IMR-90 (cell line): ENCODE measurements at regions not wholly inside any gene's neighbourhood (a gene's known extent, or its start where the extent isn't known, plus 50 kb on each side); places are given as distances from the start of the nearest gene placed in this dataset.
A peak's percentile ranks its signal among the peaks of the same experiment; 100 is the strongest.

Experiments used
- ATAC-seq: fragments of 200-7000 bp; cut with Tn5 transposase; 2 replicates; pipeline ENCODE4 v1.9.1; 2020; ENCODE audit warnings: low read depth, mild to moderate bottlenecking, moderate library complexity
- BruUV-seq: library from RNA; stranded (reverse); fragments of 400-500 nt; replicated peaks from 2 replicates; lab custom pipeline; 2021; lab: Mats Ljungman, UMichigan
- CTCF ChIA-PET: fragments of 300-600 bp; formaldehyde crosslinking; extraction: SDS; loops from one replicate; lab custom pipeline; 2021; ENCODE audit warnings: antibody characterized with exemption; lab: Yijun Ruan, JAX
- POLR2A ChIA-PET: fragments of 300-600 bp; sonication (Branson Sonifier 250); formaldehyde crosslinking; loops from one replicate; lab custom pipeline; 2022; ENCODE audit warnings: antibody characterized with exemption; ENCODE audit not compliant: unreplicated experiment; lab: Charles Lee
- DNase-seq: peaks from one replicate; pipeline ENCODE4 v3.0.0; 2013
- H2AFZ ChIP-seq: replicated peaks from 2 replicates; pipeline ENCODE3; 2013; ENCODE audit warnings: low read length, mild to moderate bottlenecking; ENCODE audit not compliant: poor library complexity
- H2AK5ac ChIP-seq: 2 replicates; pipeline ENCODE4 v1.6.1; 2013; ENCODE audit warnings: low read depth, low read length, inconsistent platforms
- H2AK9ac ChIP-seq: replicated peaks from 2 replicates; pipeline ENCODE3; 2013; ENCODE audit warnings: mild to moderate bottlenecking, low read depth, low read length, moderate library complexity; ENCODE audit not compliant: poor library complexity
- H2BK120ac ChIP-seq: 2 replicates; pipeline ENCODE4 v1.6.1; 2013; ENCODE audit warnings: low read depth, low read length, inconsistent platforms
- H2BK15ac ChIP-seq: 3 replicates; pipeline ENCODE4 v1.6.1; 2013; ENCODE audit warnings: low read depth, low read length, inconsistent platforms
- H2BK20ac ChIP-seq: 2 replicates; pipeline ENCODE4 v1.6.1; 2013; ENCODE audit warnings: low read depth, mild to moderate bottlenecking, inconsistent platforms, low read length, moderate library complexity
- H2BK5ac ChIP-seq: 2 replicates; pipeline ENCODE4 v1.6.1; 2013; ENCODE audit warnings: mild to moderate bottlenecking, low read depth, low read length, inconsistent platforms; ENCODE audit not compliant: poor library complexity, severe bottlenecking
- H3K14ac ChIP-seq: replicated peaks from 2 replicates; pipeline ENCODE4 v1.6.1; 2013; ENCODE audit warnings: low read depth, low read length, inconsistent platforms
- H3K18ac ChIP-seq: 2 replicates; pipeline ENCODE4 v1.6.1; 2013; ENCODE audit warnings: low read depth, low read length, control low read depth
- H3K23ac ChIP-seq: 2 replicates; pipeline ENCODE4 v1.6.1; 2013; ENCODE audit warnings: low read depth, low read length, inconsistent platforms
- H3K27ac ChIP-seq: 2 replicates; pipeline ENCODE4 v1.5.1; 2013; ENCODE audit warnings: mild to moderate bottlenecking, control low read depth, low read length; ENCODE audit not compliant: insufficient read depth
- H3K27me3 ChIP-seq: 2 replicates; pipeline ENCODE4 v1.6.1; 2013; ENCODE audit warnings: low read length; ENCODE audit not compliant: control insufficient read depth, insufficient read depth
- H3K36me3 ChIP-seq: 2 replicates; pipeline ENCODE4 v1.6.1; 2013; ENCODE audit warnings: low read length, mixed read lengths; ENCODE audit not compliant: control insufficient read depth, insufficient read depth
- H3K4ac ChIP-seq: 2 replicates; pipeline ENCODE4 v1.6.1; 2013; ENCODE audit warnings: low read depth, low read length, inconsistent platforms
- H3K4me1 ChIP-seq: 2 replicates; pipeline ENCODE4 v1.6.1; 2013; ENCODE audit warnings: low read length, mixed read lengths; ENCODE audit not compliant: control insufficient read depth, insufficient read depth
- H3K4me2 ChIP-seq: 2 replicates; pipeline ENCODE4 v1.6.1; 2013; ENCODE audit warnings: low read depth, mild to moderate bottlenecking, control low read depth, low read length, moderate library complexity
- H3K4me3 ChIP-seq: 2 replicates; pipeline ENCODE4 v1.5.1; 2013; ENCODE audit warnings: low read depth, mild to moderate bottlenecking, control low read depth, low read length, moderate library complexity; ENCODE audit not compliant: insufficient read depth
- H3K56ac ChIP-seq: 2 replicates; pipeline ENCODE4 v1.6.1; 2013; ENCODE audit warnings: low read length, inconsistent platforms; ENCODE audit not compliant: insufficient read depth; ENCODE audit errors: extremely low read depth
- H3K79me1 ChIP-seq, 2 experiments: 2 replicates each; pipeline ENCODE4 v1.6.1; 2013; ENCODE audit warnings: low read length in 2 of 2, inconsistent platforms in 1 of 2, low read depth in 1 of 2
- H3K9ac ChIP-seq: 2 replicates; pipeline ENCODE4 v1.6.1; 2013; ENCODE audit warnings: low read depth, low read length, control low read depth
- H3K9me1 ChIP-seq: 2 replicates; pipeline ENCODE4 v1.6.1; 2013; ENCODE audit warnings: low read length, inconsistent platforms; ENCODE audit not compliant: insufficient read depth
- H3K9me3 ChIP-seq: 2 replicates; pipeline ENCODE4 v1.6.1; 2013; ENCODE audit warnings: low read length; ENCODE audit not compliant: control insufficient read depth, insufficient read depth
- H4K20me1 ChIP-seq: 2 replicates; pipeline ENCODE4 v1.6.1; 2013; ENCODE audit warnings: low read length, inconsistent platforms; ENCODE audit not compliant: insufficient read depth
- H4K5ac ChIP-seq: 2 replicates; pipeline ENCODE4 v1.6.1; 2013; ENCODE audit warnings: mild to moderate bottlenecking, low read depth, low read length, control low read depth
- H4K8ac ChIP-seq, 2 experiments: 2 replicates each; pipeline ENCODE4 v1.6.1; 2013; ENCODE audit warnings: low read depth in 2 of 2, low read length in 2 of 2, control low read depth in 1 of 2, inconsistent platforms in 1 of 2
- H4K91ac ChIP-seq: 2 replicates; pipeline ENCODE4 v1.6.1; 2013; ENCODE audit warnings: low read depth, low read length, inconsistent platforms; ENCODE audit not compliant: insufficient read depth
- BHLHE40 ChIP-seq: fragments of 150-350 bp; IDR thresholded peaks from 2 replicates; pipeline ENCODE4 v1.6.1; 2016; ENCODE audit warnings: mild to moderate bottlenecking, low read depth, low read length
- CEBPB ChIP-seq: IDR thresholded peaks from 2 replicates; pipeline ENCODE4 v1.6.1; 2012; ENCODE audit warnings: low read depth, low read length, improper control_type of control experiment
- CHD1 ChIP-seq: IDR thresholded peaks from 2 replicates; pipeline ENCODE4 v1.6.1; 2012; ENCODE audit warnings: low read depth, low read length, improper control_type of control experiment
- FOS ChIP-seq: fragments of 150-350 bp; IDR thresholded peaks from 2 replicates; pipeline ENCODE4 v1.6.1; 2016; ENCODE audit warnings: low read depth, low read length
- MAFK ChIP-seq: IDR thresholded peaks from 2 replicates; pipeline ENCODE4 v1.6.1; 2012; ENCODE audit warnings: low read depth, low read length, improper control_type of control experiment
- MAZ ChIP-seq: IDR thresholded peaks from 2 replicates; pipeline ENCODE4 v1.6.1; 2012; ENCODE audit warnings: low read depth, mild to moderate bottlenecking, low read length, improper control_type of control experiment, moderate library complexity, borderline replicate concordance
- NFE2L2 ChIP-seq: fragments of 150-350 bp; IDR thresholded peaks from 2 replicates; pipeline ENCODE4 v1.6.1; 2016; ENCODE audit warnings: low read depth, mild to moderate bottlenecking, low read length
- POLR2A ChIP-seq: IDR thresholded peaks from 2 replicates; pipeline ENCODE4 v1.6.1; 2012; ENCODE audit warnings: mild to moderate bottlenecking, low read depth, low read length
- RAD21 ChIP-seq: IDR thresholded peaks from 2 replicates; pipeline ENCODE4 v1.6.1; 2012; ENCODE audit warnings: low read length, improper control_type of control experiment
- RCOR1 ChIP-seq: IDR thresholded peaks from 2 replicates; pipeline ENCODE4 v1.6.1; 2012; ENCODE audit warnings: mild to moderate bottlenecking, low read length, improper control_type of control experiment; ENCODE audit not compliant: insufficient replicate concordance
- RFX5 ChIP-seq: IDR thresholded peaks from 2 replicates; pipeline ENCODE4 v1.8.0; 2012; ENCODE audit warnings: low read depth, mild to moderate bottlenecking, low read length, moderate library complexity
- SMC3 ChIP-seq: fragments of 150-350 bp; IDR thresholded peaks from 2 replicates; pipeline ENCODE4 v1.6.1; 2016; ENCODE audit warnings: low read depth, mild to moderate bottlenecking, antibody characterized with exemption, low read length, moderate library complexity
- WGBS, 2 experiments: methylation state at CpG; one replicate each; pipeline versions ENCODE4 v1.1.5 to v1.1.7; 2013; ENCODE audit warnings: missing lambda C conversion rate in 2 of 2; ENCODE audit not compliant: insufficient read length in 1 of 2; ENCODE audit errors: extremely low coverage in 2 of 2; 5-methylcytosine and 5-hydroxymethylcytosine counted together
- dilution Hi-C: fragments of 300-500 bp; cut with HindIII; formaldehyde crosslinking; loops from one replicate; pipeline ENCODE4 v1.14.3; 2018; ENCODE audit warnings: low sequenced_read_pairs; ENCODE audit not compliant: unreplicated experiment
- in situ Hi-C: fragments of 300-500 bp; cut with MboI; formaldehyde crosslinking; loops from 3 replicates; pipeline ENCODE4 v1.14.3; 2019; ENCODE audit warnings: low sequenced_read_pairs, inconsistent platforms, mixed read lengths
- intact Hi-C: fragments of 100-400 bp; cut with micrococcal nuclease; formaldehyde crosslinking; loops from 2 replicates; pipeline ENCODE4 v1.10.0; 2022
- TF ChIP-seq, protein P1 (sequence below): fragments of 150-350 bp; IDR thresholded peaks from 2 replicates; pipeline ENCODE4 v1.6.1; 2016; ENCODE audit warnings: low read depth, mild to moderate bottlenecking, low read length, moderate library complexity, borderline replicate concordance
- TF ChIP-seq, protein P2 (sequence below): fragments of 150-350 bp; IDR thresholded peaks from 2 replicates; pipeline ENCODE4 v1.6.1; 2017; ENCODE audit warnings: mild to moderate bottlenecking, antibody characterized with exemption, low read length, low read depth
- TF ChIP-seq, protein P3 (sequence below): conservative IDR thresholded peaks from 2 replicates; pipeline ENCODE4 v1.5.1; 2012; ENCODE audit warnings: mild to moderate bottlenecking, low read depth, low read length, improper control_type of control experiment

DNA sequence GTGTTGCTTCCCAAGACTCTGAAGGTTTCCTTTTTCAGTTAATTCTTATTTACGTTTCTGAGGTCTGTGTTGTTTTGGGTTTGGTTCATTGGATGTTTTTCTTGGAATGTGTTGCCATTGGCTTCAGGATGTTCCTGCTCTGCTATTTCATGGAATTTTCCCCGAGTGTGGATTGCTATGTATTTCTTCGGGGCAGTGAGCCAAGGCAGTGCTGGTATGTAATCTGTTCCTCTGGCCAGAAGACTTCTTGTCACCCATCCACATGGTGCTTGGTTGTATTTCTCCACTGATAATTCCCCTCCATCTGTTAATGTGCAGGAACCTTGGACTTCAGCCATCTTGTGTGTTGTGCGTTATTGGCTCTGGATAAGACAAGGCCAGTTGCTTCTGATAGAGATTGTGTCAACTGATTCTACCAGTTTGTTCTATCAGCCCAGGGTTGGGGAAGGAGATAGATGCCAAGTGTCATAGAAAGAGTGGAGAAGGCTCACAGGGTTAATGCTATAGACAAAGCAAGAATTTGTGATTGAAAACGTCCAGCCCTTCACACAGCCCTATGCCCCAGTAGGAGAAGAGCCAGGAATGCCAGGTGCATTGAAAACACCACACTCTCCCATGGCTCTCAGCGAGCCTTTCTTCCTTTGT is 505.2 kb downstream of the PLPP3 start:
- Histone ChIP-seq H2BK20ac (peak overlapping the region; percentile 28), H3K36me3 (no peaks in the 10 kb centered on the region), H3K23ac (no peak overlapping the region), H3K14ac (no peak overlapping the region), H3K27me3 (no peaks in the 10 kb centered on the region), H3K9ac (no peak overlapping the region), H3K27ac (peak overlapping the region; percentile 54; the same call in 1 of the 2 replicates), H3K18ac (peak overlapping the region; percentile 51), H3K9me3 (no peaks in the 10 kb centered on the region), H3K4me1 (peaks cover 9% of the 10 kb centered on the region), H2AK9ac (no peak overlapping the region), H3K4me3 (no peak overlapping the region), H2BK15ac (peak overlapping the region; percentile 34; the same call in 1 of the 3 replicates), H2BK120ac (peak overlapping the region; percentile 32), H3K4me2 (no peak overlapping the region; the same call in 1 of the 2 replicates), H4K8ac (peak overlapping the region in 1 of 2 experiments; percentile 6; a peak in 1 of 4 replicates), H3K4ac (peak overlapping the region; percentile 12; the same call in 1 of the 2 replicates), H4K91ac (0 out of 2 replicates have a peak overlapping the region, but pooled peaks have one; percentile 1), H3K9me1 (no peaks in the 10 kb centered on the region; the same call in none of the 2 replicates), H3K56ac (no peak overlapping the region), H4K5ac (0 out of 2 replicates have a peak overlapping the region, but pooled peaks have one; percentile 4), H2AK5ac (peak overlapping the region; percentile 6; the same call in 1 of the 2 replicates), H2AFZ (no peak overlapping the region), H4K20me1 (no peaks in the 10 kb centered on the region), H2BK5ac (no peak overlapping the region), H3K79me1 (no peaks in the 10 kb centered on the region)
- CTCF ChIA-PET = no interaction called here
- DNase-seq = peak; percentile 88
- intact Hi-C loops (loop anchor here (5.0 to 10.0 kb wide), 2 partner anchors 357 to 789 kb away; no protein-coding TSS in a partner anchor), dilution Hi-C loops (no loop called here), in situ Hi-C loops (no loop called here)
- WGBS, 2 experiments = no CpG with 5 or more reads among the region's 6 CpGs
- ATAC-seq = peak; percentile 82
- BruUV-seq = no TSS peak
- POLR2A ChIA-PET = no interaction called here
- TF ChIP-seq NFE2L2 = no peak
- TF ChIP-seq RCOR1 = no peak
- TF ChIP-seq RFX5 = no peak
- TF ChIP-seq, protein P1, sequence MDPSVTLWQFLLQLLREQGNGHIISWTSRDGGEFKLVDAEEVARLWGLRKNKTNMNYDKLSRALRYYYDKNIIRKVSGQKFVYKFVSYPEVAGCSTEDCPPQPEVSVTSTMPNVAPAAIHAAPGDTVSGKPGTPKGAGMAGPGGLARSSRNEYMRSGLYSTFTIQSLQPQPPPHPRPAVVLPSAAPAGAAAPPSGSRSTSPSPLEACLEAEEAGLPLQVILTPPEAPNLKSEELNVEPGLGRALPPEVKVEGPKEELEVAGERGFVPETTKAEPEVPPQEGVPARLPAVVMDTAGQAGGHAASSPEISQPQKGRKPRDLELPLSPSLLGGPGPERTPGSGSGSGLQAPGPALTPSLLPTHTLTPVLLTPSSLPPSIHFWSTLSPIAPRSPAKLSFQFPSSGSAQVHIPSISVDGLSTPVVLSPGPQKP = no peak
- TF ChIP-seq CEBPB = no peak
- TF ChIP-seq, protein P2, sequence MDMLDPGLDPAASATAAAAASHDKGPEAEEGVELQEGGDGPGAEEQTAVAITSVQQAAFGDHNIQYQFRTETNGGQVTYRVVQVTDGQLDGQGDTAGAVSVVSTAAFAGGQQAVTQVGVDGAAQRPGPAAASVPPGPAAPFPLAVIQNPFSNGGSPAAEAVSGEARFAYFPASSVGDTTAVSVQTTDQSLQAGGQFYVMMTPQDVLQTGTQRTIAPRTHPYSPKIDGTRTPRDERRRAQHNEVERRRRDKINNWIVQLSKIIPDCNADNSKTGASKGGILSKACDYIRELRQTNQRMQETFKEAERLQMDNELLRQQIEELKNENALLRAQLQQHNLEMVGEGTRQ = no peak
- TF ChIP-seq RAD21 = no peak
- TF ChIP-seq BHLHE40 = no peak
- TF ChIP-seq FOS = no peak
- no peak for TF ChIP-seq CHD1
- no peak for TF ChIP-seq SMC3
- TF ChIP-seq POLR2A = no peak
- TF ChIP-seq MAZ = no peak
- no peak for TF ChIP-seq MAFK
- TF ChIP-seq, protein P3, sequence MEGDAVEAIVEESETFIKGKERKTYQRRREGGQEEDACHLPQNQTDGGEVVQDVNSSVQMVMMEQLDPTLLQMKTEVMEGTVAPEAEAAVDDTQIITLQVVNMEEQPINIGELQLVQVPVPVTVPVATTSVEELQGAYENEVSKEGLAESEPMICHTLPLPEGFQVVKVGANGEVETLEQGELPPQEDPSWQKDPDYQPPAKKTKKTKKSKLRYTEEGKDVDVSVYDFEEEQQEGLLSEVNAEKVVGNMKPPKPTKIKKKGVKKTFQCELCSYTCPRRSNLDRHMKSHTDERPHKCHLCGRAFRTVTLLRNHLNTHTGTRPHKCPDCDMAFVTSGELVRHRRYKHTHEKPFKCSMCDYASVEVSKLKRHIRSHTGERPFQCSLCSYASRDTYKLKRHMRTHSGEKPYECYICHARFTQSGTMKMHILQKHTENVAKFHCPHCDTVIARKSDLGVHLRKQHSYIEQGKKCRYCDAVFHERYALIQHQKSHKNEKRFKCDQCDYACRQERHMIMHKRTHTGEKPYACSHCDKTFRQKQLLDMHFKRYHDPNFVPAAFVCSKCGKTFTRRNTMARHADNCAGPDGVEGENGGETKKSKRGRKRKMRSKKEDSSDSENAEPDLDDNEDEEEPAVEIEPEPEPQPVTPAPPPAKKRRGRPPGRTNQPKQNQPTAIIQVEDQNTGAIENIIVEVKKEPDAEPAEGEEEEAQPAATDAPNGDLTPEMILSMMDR = no peak
